CD14-positive monocyte (primary cell): ENCODE measurements at regions not wholly inside any gene's neighbourhood (a gene's known extent, or its start where the extent isn't known, plus 50 kb on each side); places are given as distances from the start of the nearest gene placed in this dataset.

Experiments
- DNase-seq, 3 donors: peaks; one replicate each; pipeline ENCODE4 v3.0.0-alpha.2; 2011 to 2022
- H2AFZ ChIP-seq: 2 replicates; pipeline ENCODE4 v1.6.0; 2012; ENCODE audit warnings: mild to moderate bottlenecking, low read depth, low read length, inconsistent platforms; ENCODE audit not compliant: insufficient read depth, poor library complexity, severe bottlenecking
- H3K27ac ChIP-seq, 2 donors: 1 replicate in 1 of 2; 2 replicates in 1 of 2; pipeline ENCODE4 v1.5.1; 2012 to 2013; ENCODE audit warnings: low read length in 2 of 2, control low read depth in 1 of 2, inconsistent platforms in 1 of 2, low read depth in 1 of 2, mild to moderate bottlenecking in 1 of 2
- H3K27me3 ChIP-seq, 2 donors: one replicate each; pipeline versions ENCODE4 v1.6.0 to v1.6.1; 2011 to 2013; ENCODE audit warnings: low read length in 2 of 2; ENCODE audit not compliant: control insufficient read depth in 2 of 2, insufficient read depth in 2 of 2
- H3K36me3 ChIP-seq, 2 donors: replicated peaks in 1 of 2; 1 replicate in 1 of 2; 2 replicates in 1 of 2; pipeline versions ENCODE4 v1.5.1 to v1.6.1; 2012 to 2013; ENCODE audit warnings: low read length in 2 of 2, control low read depth in 1 of 2, inconsistent platforms in 1 of 2, mild to moderate bottlenecking in 1 of 2; ENCODE audit not compliant: insufficient read depth in 2 of 2, control insufficient read depth in 1 of 2
- H3K4me1 ChIP-seq, 2 donors: 1 replicate in 1 of 2; 2 replicates in 1 of 2; pipeline versions ENCODE4 v1.5.1 to v1.6.1; 2012 to 2013; ENCODE audit warnings: low read length in 2 of 2, control low read depth in 1 of 2, inconsistent platforms in 1 of 2, mild to moderate bottlenecking in 1 of 2, moderate library complexity in 1 of 2; ENCODE audit not compliant: insufficient read depth in 2 of 2, control insufficient read depth in 1 of 2
- H3K4me2 ChIP-seq: replicated peaks from 2 replicates; pipeline ENCODE3; 2012; ENCODE audit warnings: low read length, moderate library complexity, mild to moderate bottlenecking; ENCODE audit not compliant: poor library complexity, severe bottlenecking; ENCODE audit errors: extremely low read depth
- H3K4me3 ChIP-seq, 3 experiments: fragments of 200-600 bp in 1 of 3; sonication (generic) in 1 of 3; replicated peaks in 1 of 3; 1 replicate in 2 of 3; 2 replicates in 1 of 3; pipeline ENCODE4 v1.5.1; 2011 to 2013; ENCODE audit warnings: low read length in 3 of 3, mild to moderate bottlenecking in 3 of 3, control low read depth in 2 of 3, low read depth in 2 of 3, inconsistent platforms in 1 of 3, moderate library complexity in 1 of 3
- H3K79me2 ChIP-seq: 2 replicates; pipeline ENCODE4 v1.6.0; 2012; ENCODE audit warnings: mild to moderate bottlenecking, control low read depth, inconsistent platforms, low read length, moderate library complexity; ENCODE audit not compliant: insufficient read depth
- H3K9ac ChIP-seq: 2 replicates; pipeline ENCODE4 v1.6.0; 2017; ENCODE audit warnings: low read length, mild to moderate bottlenecking; ENCODE audit not compliant: insufficient read depth, poor library complexity, severe bottlenecking
- H3K9me3 ChIP-seq, 2 donors: replicated peaks in 1 of 2; 1 replicate in 1 of 2; 2 replicates in 1 of 2; pipeline versions ENCODE4 v1.5.1 to v1.6.1; 2012 to 2013; ENCODE audit warnings: low read length in 2 of 2, control low read depth in 1 of 2; ENCODE audit not compliant: control insufficient read depth in 1 of 2, insufficient read depth in 1 of 2
- H4K20me1 ChIP-seq: 2 replicates; pipeline ENCODE4 v1.6.0; 2012; ENCODE audit warnings: mild to moderate bottlenecking, low read length, control low read depth, moderate library complexity; ENCODE audit not compliant: insufficient read depth
- H3K27ac Mint-ChIP-seq, 7 donors: one replicate each; pipeline ENCODE4 v1.8.0; 2020; ENCODE audit warnings: mild to moderate bottlenecking in 7 of 7, mixed read lengths in 7 of 7, moderate library complexity in 6 of 7, inconsistent platforms in 2 of 7
- H3K27me3 Mint-ChIP-seq, 3 donors: one replicate each; pipeline ENCODE4 v1.8.0; 2021 to 2022; ENCODE audit warnings: low read depth in 3 of 3, mild to moderate bottlenecking in 3 of 3, mixed read lengths in 3 of 3, moderate library complexity in 3 of 3, inconsistent platforms in 1 of 3
- H3K36me3 Mint-ChIP-seq, 2 donors: one replicate each; pipeline ENCODE4 v1.8.0; 2020; ENCODE audit warnings: mixed read lengths in 2 of 2, inconsistent platforms in 1 of 2, mild to moderate bottlenecking in 1 of 2
- H3K4me1 Mint-ChIP-seq: one replicate; pipeline ENCODE4 v1.8.0; 2020; ENCODE audit warnings: mild to moderate bottlenecking, mixed read lengths
- H3K4me3 Mint-ChIP-seq, 2 donors: one replicate each; pipeline ENCODE4 v1.8.0; 2020; ENCODE audit warnings: mild to moderate bottlenecking in 2 of 2, mixed read lengths in 2 of 2, moderate library complexity in 1 of 2
- H3K9me3 Mint-ChIP-seq, 7 donors: one replicate each; pipeline ENCODE4 v1.8.0; 2020 to 2022; ENCODE audit warnings: mixed read lengths in 7 of 7, mild to moderate bottlenecking in 6 of 7, moderate library complexity in 6 of 7, inconsistent platforms in 2 of 7
- WGBS: methylation state at CpG from one replicate; pipeline ENCODE4 v1.1.5; 2013; ENCODE audit warnings: missing lambda C conversion rate; ENCODE audit not compliant: insufficient coverage; 5-methylcytosine and 5-hydroxymethylcytosine counted together
- intact Hi-C, 2 donors: fragments of 100-400 bp; cut with micrococcal nuclease; formaldehyde crosslinking; loops; one replicate each; pipeline versions ENCODE4 v1.15.0 to v1.15.1; 2023
- TF ChIP-seq, protein P1 (sequence below): fragments of 200-600 bp; IDR thresholded peaks from one replicate; pipeline ENCODE4 v1.8.0; 2022; ENCODE audit warnings: antibody characterized with exemption, mild to moderate bottlenecking

DNA sequence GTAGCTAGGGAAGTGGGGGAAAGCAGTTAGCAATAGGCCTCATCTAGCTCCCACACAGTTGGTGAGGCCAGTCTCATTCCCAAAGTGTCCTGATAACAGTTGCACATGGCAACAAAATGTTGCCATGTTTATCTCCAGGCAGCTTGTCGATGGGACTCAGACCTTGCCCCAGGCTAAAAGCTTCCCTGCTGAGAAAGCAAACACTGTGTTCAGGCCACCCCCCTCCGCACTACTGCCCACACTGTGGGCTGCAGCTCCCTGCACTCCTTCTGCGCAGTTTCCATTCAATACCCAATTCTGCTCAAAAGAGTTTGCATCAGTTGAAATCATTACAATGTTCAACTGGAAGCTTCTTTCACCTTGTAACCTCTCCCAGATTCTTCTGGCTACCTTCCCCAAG, 287.8 kb upstream of the GK2 start:
- H3K4me1 Mint-ChIP-seq: no peaks in the 10 kb centered on the region
- no peaks in the 10 kb centered on the region for H3K36me3 Mint-ChIP-seq
- TF ChIP-seq, protein P1, sequence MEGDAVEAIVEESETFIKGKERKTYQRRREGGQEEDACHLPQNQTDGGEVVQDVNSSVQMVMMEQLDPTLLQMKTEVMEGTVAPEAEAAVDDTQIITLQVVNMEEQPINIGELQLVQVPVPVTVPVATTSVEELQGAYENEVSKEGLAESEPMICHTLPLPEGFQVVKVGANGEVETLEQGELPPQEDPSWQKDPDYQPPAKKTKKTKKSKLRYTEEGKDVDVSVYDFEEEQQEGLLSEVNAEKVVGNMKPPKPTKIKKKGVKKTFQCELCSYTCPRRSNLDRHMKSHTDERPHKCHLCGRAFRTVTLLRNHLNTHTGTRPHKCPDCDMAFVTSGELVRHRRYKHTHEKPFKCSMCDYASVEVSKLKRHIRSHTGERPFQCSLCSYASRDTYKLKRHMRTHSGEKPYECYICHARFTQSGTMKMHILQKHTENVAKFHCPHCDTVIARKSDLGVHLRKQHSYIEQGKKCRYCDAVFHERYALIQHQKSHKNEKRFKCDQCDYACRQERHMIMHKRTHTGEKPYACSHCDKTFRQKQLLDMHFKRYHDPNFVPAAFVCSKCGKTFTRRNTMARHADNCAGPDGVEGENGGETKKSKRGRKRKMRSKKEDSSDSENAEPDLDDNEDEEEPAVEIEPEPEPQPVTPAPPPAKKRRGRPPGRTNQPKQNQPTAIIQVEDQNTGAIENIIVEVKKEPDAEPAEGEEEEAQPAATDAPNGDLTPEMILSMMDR: no peak
- H3K4me3 Mint-ChIP-seq: no peak overlapping the region
- H3K4me2 ChIP-seq: no peak overlapping the region
- intact Hi-C loops: no loop called here
- no peak overlapping the region for H3K4me3 ChIP-seq
- no peaks in the 10 kb centered on the region for H3K27me3 ChIP-seq
- DNase-seq: no peak
- no peak overlapping the region for H3K9ac ChIP-seq
- no peaks in the 10 kb centered on the region for H3K4me1 ChIP-seq
- H3K27ac Mint-ChIP-seq: no peak overlapping the region
- peaks cover 0 to 2% (median 1%) of the 10 kb centered on the region in 3 donors for H3K27me3 Mint-ChIP-seq
- peaks cover 5 to 28% (median 13%) of the 10 kb centered on the region in 7 donors for H3K9me3 Mint-ChIP-seq
- WGBS: 95% methylated on average over 3 of the region's 3 CpGs
- H3K9me3 ChIP-seq: peaks cover 11 to 14% of the 10 kb centered on the region in 2 donors
- H3K79me2 ChIP-seq: no peaks in the 10 kb centered on the region
- no peak overlapping the region for H3K27ac ChIP-seq
- H3K36me3 ChIP-seq: no peaks in the 10 kb centered on the region
- H2AFZ ChIP-seq: no peak overlapping the region
- H4K20me1 ChIP-seq: no peaks in the 10 kb centered on the region

DNA sequence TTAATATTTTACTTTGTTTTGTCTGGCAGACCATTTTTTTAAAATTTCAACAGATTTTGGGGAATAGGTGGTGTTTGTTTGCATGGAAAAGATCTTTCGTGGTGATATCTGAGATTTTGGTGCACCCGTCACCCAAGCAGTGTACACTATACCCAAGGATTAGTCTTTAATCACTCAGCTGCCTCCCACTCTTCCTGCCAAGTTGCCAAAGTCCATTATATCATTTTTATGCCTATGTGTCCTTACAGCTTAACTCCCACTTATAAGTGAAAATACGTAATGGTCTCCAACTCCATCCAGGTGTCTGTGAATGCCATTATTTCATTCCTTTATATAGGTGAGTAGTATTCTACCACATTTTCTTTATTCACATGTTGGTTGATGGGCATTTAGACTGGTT, 281.7 kb upstream of the GK2 start:
- Histone ChIP-seq H3K4me2 (no peak overlapping the region), H3K79me2 (no peaks in the 10 kb centered on the region), H4K20me1 (no peaks in the 10 kb centered on the region), H3K9ac (no peak overlapping the region), H3K4me3 (no peak overlapping the region), H2AFZ (no peak overlapping the region), H3K36me3 (no peaks in the 10 kb centered on the region), H3K9me3 (peaks cover 0 to 4% of the 10 kb centered on the region in 2 donors), H3K4me1 (no peaks in the 10 kb centered on the region), H3K27ac (no peak overlapping the region), H3K27me3 (no peaks in the 10 kb centered on the region)
- H3K27me3 Mint-ChIP-seq: peaks cover 0 to 2% (median 0%) of the 10 kb centered on the region in 3 donors
- H3K36me3 Mint-ChIP-seq: no peaks in the 10 kb centered on the region
- H3K9me3 Mint-ChIP-seq: peaks cover 0 to 9% (median 4%) of the 10 kb centered on the region in 7 donors
- no CpG with 5 or more reads among the region's 3 CpGs for WGBS
- no peaks in the 10 kb centered on the region for H3K4me1 Mint-ChIP-seq
- no peak overlapping the region for H3K4me3 Mint-ChIP-seq
- TF ChIP-seq, protein P1: no peak
- intact Hi-C loops: no loop called here
- H3K27ac Mint-ChIP-seq: no peak overlapping the region
- no peak for DNase-seq
